ENCODE measurements at regions not wholly inside any gene's neighbourhood (a gene's known extent, or its start where the extent isn't known, plus 50 kb on each side); places are given as distances from the start of the nearest gene placed in this dataset.

- peak; percentile 73 for DNase-seq (ENCODE audit: low read depth)
- no peak overlapping the region for H3K4me3 ChIP-seq (ENCODE audit: low read depth, low read length)
- no peak for TF ChIP-seq CTCF (conservative IDR thresholded peaks at IDR 0.05; ENCODE audit: low read depth, low read length)
These were observed 193.3 kb upstream of the ZNF717 start for GRCh38 chr3:75978686-75979085.

GRCh38 chr3:75981401-75981800, 196.1 kb upstream of the ZNF717 start:
- no peak overlapping the region for H3K4me3 ChIP-seq (ENCODE audit: low read depth, low read length)
- TF ChIP-seq CTCF (conservative IDR thresholded peaks at IDR 0.05; ENCODE audit: low read depth, low read length) = no peak
- DNase-seq (ENCODE audit: low read depth) = no peak

- DNase-seq (ENCODE audit: low read depth) = no peak
- no peak for TF ChIP-seq CTCF (conservative IDR thresholded peaks at IDR 0.05; ENCODE audit: low read depth, low read length)
- H3K4me3 ChIP-seq (ENCODE audit: low read depth, low read length) = no peak overlapping the region
These were observed 196.8 kb upstream of the ZNF717 start for GRCh38 chr3:75982151-75982550.

GRCh38 chr3:75983111-75983510, 197.8 kb upstream of the ZNF717 start:
- TF ChIP-seq CTCF (conservative IDR thresholded peaks at IDR 0.05; ENCODE audit: low read depth, low read length) = no peak

GRCh38 chr3:75983609-75984290, 198.4 kb upstream of the ZNF717 start:
- no peak overlapping the region for H3K4me3 ChIP-seq (ENCODE audit: low read depth, low read length)
- TF ChIP-seq CTCF (conservative IDR thresholded peaks at IDR 0.05; ENCODE audit: low read depth, low read length) = no peak
- peak; percentile 70 for DNase-seq (ENCODE audit: low read depth)

More at GRCh38 chr3:75983111-75983510, 197.8 kb upstream of the ZNF717 start:
- no peak overlapping the region for H3K4me3 ChIP-seq (ENCODE audit: low read depth, low read length)
- no peak for DNase-seq (ENCODE audit: low read depth)

DNA sequence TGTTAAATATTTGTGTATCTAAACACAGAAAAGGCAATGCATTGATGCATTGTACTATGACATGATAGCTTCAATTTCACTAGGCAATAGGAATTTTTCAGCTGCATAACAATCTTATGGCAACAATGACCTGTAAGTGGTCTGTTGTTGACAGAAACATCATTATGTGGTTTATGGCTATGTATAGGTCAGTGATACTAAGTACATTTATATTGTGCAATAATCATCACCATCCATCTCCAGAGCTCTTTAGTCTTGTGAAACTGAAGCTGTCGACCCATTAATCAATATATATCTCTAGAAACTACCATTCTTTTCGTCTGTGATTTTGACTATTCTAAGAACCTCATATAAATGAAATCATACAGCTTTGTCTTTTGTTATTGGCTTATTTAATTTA, 200.1 kb upstream of the ZNF717 start:
- H3K4me3 ChIP-seq (ENCODE audit: low read depth, low read length) = no peak overlapping the region
- DNase-seq (ENCODE audit: low read depth) = no peak
- no peak for TF ChIP-seq CTCF (conservative IDR thresholded peaks at IDR 0.05; ENCODE audit: low read depth, low read length)

DNA sequence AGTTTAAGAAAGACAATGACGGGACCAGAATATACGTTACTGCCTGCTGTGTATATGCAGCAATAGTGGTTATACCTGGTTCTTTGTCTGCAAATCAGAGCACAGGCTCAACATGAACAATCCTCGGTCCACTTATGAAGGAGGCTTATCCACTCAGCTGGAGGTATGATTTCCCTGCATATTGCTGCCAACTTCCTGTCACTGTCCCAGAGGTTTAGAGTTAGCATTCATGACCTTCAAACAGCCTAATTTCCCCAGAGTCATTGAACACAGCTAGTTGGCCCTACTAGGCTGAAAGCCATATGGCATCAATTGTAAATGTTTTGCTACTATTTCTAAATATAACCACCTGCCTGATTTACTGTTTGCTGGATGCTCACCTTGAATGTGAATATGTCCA, 224.9 kb upstream of the ZNF717 start:
- TF ChIP-seq CTCF (conservative IDR thresholded peaks at IDR 0.05; ENCODE audit: low read depth, low read length) = no peak
- no peak for DNase-seq (ENCODE audit: low read depth)
- H3K4me3 ChIP-seq (ENCODE audit: low read depth, low read length) = no peak overlapping the region
